ENCODE measurements at regions not wholly inside any gene's neighbourhood (a gene's known extent, or its start where the extent isn't known, plus 50 kb on each side); places are given as distances from the start of the nearest gene placed in this dataset.
"Not testable (repeated sequence)": the region's sequence is repeated elsewhere in the genome, so short reads cannot be mapped to it uniquely, and the experiment has no call there.

DNA sequence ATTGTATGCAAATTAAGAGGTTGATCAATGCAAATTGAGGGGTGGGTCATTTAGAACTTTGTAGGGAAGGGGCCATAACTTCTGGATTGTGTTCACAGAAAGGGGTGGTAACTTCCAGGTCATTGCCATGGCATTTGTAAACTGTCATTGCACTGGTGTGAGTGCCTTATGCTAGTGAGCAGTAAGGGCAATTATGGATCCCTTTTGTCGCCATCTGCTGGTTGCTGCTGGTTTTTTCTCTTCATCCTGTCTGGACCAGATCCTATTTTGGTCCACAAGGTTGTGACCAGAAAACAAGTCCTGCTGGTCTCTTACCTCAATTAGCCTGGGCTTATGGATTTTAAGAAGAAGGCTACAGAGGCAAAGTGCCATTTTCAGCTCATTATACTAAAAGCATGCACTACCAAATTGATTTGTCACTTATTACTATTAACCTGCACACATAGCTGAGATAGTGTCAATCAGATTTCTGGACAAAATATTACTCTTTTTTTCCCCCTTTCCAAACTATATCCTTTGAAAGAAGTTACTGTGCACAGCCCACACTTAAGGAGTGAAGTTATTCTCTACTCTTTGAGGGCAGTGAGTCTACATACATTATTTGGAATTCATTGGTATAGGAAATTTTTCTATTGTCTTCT is 196.2 kb downstream of the ZC3H11B start:
- peak; percentile 63 for ATAC-seq
- intact Hi-C loops (cut with DNase I, micrococcal nuclease): loop anchor here in 1 of 2 donors (10.0 kb wide), 1 partner anchor 1082 kb away; no protein-coding TSS in a partner anchor
- DNase-seq: peak in 1 of 2 donors; percentile 68

DNA sequence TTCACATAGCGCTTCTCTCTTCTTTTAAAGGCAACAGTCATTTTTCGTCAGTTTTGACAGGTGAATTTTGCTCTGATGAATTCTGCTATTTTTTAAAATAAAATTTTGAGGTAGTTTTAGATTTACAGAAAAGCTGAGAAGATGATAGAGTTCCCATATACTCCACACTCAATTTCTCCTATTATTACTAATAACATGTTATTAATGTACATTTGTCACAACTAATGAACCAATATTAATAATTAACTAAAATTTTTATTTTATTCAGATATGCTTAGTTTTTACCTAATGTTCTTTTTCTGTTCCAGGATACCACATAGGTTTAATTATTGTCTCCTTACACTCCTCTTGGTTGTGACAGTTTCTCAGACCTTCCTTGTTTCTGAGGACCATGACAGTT is 197.0 kb downstream of the ZC3H11B start:
- no peak for ATAC-seq
- DNase-seq: no peak
- intact Hi-C loops (cut with DNase I, micrococcal nuclease): loop anchor here in 1 of 2 donors (10.0 kb wide), 1 partner anchor 1081 kb away; no protein-coding TSS in a partner anchor

DNA sequence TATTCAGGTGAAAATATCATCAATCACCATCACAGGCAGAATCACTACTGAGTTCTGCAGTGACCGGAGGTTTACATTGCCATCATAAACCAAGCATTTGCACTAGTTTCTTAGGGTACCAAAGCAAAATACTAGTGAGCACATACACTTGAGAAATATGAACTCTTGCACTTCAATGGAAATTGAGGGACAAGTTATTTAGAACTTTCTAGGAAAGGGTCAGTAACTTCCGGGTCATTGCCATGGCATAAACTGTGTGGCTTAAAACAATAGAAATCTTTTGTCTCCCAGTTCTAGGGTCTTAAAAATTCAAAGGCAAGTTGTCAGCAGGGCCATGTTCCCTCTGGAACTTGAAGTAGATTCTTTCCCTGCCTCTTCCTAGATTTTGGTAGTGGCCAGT is 197.5 kb downstream of the ZC3H11B start:
- intact Hi-C loops (cut with DNase I, micrococcal nuclease): loop anchor here in 1 of 2 donors (10.0 kb wide), 1 partner anchor 1081 kb away; no protein-coding TSS in a partner anchor
- no peak for DNase-seq
- no peak for ATAC-seq

DNA sequence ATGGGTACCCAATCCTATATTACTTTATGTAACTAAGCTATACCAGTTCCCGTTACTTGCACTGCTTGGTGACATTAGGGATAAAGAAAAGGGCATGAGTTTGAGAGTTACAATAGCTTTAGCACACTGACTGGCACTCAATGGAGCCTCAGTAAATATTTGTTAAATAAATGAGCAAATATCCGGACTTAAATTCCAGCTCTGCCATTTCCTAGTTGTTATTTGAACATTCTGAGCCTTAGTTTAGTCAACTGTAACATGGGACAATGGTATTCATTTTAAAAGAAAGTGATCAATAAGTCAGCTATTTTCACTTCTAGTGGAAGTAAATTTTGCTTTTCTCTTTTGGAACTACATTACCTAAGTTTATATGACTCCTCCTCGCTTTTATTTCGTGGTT is 198.7 kb downstream of the ZC3H11B start:
- ATAC-seq (no peak), DNase-seq (no peak)
- intact Hi-C loops (cut with DNase I, micrococcal nuclease): loop anchor here in 1 of 2 donors (10.0 kb wide), 1 partner anchor 1079 kb away; no protein-coding TSS in a partner anchor

DNA sequence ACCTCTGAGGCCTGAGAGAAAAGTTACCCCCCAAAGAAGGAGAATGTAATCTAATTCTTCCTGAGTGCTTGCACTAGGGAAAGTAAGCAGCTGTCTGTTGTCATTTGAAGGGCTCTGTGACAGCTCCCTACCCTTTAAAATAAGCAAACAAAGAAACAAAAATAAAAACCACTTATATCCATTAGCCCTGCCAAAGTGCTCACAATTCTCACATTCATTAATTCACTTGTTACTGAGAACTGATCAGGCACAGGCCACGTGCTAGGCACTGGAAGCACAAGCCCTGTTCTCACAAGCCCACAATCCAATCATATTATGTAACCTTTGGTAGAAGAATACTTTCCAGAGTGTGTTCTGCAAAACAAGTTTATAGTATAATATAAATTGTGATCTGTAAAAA is 199.4 kb downstream of the ZC3H11B start:
- no peak for DNase-seq
- intact Hi-C loops (cut with DNase I, micrococcal nuclease): loop anchor here in 1 of 2 donors (10.0 kb wide), 1 partner anchor 1079 kb away; no protein-coding TSS in a partner anchor
- no peak for ATAC-seq

DNA sequence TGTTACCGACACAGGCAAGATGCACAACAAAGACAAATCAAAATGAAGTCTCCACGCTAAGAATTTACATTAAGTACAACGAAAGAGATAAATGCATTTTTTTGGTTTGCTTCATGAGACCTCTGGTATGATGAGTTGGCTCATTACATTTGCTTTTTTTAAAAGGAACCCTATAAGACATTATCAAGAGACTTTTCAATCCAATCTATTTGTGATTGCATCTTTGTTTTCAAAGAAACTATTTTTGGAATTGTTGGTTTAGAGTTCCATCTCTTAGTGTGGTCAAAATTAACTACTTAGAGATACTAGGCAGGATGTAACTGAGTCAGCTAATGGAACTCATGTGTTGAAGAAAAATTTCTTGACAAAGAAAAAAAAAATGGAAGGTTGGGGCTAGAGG is 200.1 kb downstream of the ZC3H11B start:
- DNase-seq (no peak), ATAC-seq (no peak)
- intact Hi-C loops (cut with DNase I, micrococcal nuclease): loop anchor here in 1 of 2 donors (10.0 kb wide), 1 partner anchor 1078 kb away; no protein-coding TSS in a partner anchor

DNA sequence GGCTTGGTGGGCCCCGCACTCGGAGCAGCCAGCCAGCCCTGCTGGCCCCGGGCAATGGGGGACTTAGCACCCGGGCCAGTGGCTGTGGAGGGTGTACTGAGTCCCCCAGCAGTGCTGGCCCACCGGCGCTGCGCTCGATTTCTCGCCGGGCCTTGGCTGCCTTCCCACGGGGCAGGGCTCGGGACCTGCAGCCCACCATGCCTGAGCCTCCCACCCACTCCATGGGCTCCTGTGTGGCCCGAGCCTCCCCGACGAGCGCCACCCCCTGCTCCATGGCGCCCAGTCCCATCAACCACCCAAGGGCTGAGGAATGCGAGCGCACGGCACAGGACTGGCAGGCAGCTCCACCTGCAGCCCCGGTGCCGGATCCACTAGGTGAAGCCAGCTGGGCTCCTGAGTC is 202.2 kb downstream of the ZC3H11B start:
- ATAC-seq, DNase-seq: not testable (repeated sequence)
- intact Hi-C loops (cut with DNase I, micrococcal nuclease): loop anchor here in 1 of 2 donors (10.0 kb wide), 1 partner anchor 1076 kb away; no protein-coding TSS in a partner anchor

DNA sequence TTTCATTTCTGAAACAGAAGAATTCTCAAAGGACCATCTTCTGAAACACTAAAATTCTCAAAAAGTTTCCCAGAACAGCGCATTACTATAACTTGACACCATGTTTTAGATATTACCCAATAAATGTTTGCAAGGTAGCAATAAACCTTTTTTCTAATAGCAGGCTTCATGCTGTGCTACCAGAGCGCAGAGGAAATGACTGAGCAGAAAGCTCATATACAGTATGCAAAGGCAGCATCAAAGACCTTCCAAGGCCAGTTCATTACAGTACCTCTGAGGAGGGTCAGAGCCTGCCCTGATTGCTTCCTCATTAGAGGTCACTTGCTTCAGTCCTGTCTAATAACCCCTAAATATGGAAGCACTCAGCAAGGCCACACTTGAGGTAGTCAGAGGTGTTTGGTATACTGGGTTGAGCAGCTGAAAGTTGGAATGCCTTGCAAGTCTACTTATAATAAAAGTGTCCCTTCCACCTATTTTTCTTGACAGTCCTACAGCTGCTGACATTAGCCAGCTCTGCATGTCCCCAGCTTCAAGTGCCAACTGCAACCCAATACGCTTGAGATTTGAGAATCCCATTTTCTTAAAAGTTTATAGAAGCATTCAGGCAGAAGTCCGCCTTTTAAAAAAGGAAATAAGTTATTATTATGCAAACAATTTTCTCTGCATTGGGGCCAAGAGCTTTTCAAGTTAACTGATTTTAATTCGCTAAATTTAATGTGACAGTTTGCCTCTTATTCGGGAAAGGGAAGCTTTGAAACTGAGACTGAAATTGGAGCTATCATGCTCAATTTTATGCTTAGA is 207.2 kb downstream of the ZC3H11B start:
- DNase-seq: no peak
- intact Hi-C loops (cut with DNase I, micrococcal nuclease): no loop called here
- no peak for ATAC-seq

DNA sequence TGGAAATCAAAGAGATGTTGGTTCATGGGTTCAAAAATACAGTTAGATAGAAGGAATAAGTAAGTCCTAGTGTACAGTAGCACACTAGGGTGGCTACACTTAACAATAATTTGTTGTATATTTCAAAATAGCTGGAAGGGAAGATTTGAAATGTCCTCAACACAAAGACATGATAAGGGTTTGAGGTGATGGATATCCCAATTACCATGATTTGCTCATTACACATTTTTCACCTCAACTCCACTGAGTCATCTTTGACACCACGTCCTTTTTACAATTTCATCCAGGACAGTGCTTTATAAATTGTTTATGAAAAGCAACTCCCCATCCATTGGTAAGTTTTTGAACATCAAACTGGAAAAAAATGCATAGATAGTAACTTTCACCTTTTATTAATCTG is 208.3 kb downstream of the ZC3H11B start:
- ATAC-seq: no peak
- no peak for DNase-seq
- intact Hi-C loops (cut with DNase I, micrococcal nuclease): no loop called here

DNA sequence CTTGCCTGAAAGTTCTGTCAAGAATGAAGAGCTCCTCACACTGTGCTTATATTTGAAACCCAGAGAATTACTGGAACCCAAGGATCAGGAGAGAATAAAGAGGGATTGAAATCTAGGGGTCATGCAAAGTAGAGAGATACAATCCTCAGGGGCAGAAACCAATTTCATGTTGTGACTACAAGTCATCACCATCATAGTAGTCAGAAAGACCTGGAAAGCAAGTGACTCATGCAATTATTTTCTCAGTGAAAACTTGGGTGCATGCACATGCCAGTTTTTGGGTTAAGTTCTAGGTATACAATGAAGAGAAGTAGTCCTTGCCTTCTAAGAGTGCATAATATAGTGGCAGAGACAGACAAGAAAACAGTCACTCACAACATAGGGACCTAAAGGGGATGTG is 210.0 kb downstream of the ZC3H11B start:
- intact Hi-C loops (cut with DNase I, micrococcal nuclease): no loop called here
- DNase-seq (no peak), ATAC-seq (no peak)

DNA sequence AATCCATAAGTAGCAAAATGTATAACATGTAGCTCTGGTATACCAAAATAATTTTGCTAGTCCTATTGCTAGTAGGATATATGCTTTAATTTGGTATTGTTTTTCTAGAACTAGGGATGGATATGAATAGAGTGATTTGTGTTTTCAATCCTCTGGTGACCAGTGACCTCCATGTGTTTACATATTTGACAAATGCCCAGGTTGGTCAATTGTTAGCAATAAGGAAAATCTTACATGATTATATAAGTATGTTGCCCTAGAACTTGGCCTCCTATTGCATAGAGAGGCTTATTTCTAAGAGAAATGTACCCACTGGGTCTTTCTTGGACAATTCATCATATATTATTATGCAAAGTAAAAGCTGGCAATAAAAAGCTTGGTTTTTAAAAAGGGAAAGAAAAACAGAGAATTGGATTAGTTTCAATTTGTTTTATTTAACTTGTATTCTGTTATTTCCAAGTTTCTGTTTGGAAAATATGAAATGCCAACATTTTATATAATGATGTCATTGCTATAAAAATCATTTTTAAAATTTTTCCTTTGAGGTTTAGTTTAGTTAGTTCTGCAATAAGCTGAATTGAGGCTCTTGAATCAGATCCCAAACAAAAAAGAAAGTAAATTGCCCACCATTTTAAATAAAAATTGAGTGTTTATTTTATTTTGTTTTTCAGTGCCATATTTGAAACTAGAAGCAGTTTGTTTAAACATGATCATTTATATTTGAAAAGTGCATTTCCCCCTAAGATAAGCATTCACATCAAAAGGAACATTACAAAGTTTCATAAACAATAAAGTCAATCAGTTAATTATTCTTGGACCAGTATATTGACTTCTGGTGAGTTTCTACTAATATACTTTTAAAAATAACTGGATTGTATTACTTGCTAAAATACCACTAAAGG is 210.9 kb downstream of the ZC3H11B start:
- intact Hi-C loops (cut with DNase I, micrococcal nuclease): no loop called here
- DNase-seq (no peak), ATAC-seq (no peak)

DNA sequence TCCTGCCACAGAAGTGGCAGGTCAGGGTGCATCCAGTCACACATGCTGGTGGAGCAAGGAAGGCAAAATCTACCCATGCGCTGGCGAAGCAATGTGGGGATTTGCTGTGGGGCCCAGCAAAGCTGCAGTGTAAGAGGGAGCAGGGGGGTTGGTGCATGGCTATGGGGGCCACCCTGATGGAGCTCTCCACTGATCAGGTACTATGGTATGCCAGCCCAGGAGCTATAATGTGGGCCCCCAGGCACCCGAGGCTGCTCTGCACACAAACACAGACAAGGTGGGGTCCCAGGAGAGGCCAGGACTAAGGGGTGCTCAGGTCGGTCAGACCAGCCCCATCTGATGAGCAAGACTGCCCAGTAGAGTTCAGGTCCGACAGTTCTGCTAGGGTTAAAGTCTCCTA is 213.5 kb downstream of the ZC3H11B start:
- DNase-seq (no peak), ATAC-seq (no peak)
- intact Hi-C loops (cut with DNase I, micrococcal nuclease): no loop called here

DNA sequence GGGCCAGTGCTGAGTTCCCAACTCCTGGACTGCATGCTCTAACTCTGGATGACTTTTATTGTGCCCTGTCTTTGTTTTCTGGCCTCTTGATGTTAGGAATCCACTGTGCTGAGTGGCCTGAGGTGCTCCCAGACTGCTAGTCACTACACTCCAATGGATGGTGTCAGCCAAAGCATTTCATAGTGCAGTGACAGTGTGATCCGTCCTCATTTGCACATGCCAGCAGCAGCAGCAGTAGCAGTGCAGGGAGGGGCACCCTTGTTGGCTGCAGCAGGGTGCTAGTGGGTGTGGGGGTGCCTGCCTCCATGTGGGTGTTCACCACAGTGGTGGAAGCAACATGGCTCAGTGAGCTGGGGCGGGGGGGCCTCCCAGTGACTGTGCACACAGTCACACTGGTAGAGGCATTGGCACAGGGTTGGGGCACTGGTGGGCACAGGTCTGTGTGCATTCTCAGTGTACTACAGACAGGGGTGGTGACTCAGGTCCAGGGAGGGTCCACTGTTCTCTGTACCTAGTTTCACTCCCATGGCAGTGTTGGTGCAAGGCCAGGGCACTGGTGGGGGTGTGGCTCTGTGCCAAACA is 214.0 kb downstream of the ZC3H11B start:
- intact Hi-C loops (cut with DNase I, micrococcal nuclease): no loop called here
- DNase-seq (no peak), ATAC-seq (no peak)

DNA sequence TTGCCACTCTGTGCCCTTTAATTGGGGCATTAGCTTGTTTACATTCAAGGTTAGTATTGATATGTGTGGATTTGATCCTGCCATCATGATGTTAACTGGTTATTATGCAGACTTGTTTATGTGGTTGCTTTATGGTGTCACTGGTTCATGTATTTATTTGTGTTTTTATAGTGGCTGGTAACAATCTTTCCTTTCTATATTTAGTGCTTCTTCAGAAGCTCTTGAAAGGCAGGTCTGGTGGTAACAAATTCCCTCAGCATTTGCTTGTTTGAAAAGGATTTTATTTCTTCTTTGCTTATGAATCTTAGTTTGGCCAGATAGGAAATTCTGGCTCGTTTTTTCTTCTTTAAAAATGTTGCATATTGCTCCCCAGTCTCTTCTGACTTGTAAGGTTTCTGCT is 215.4 kb downstream of the ZC3H11B start:
- DNase-seq: no peak
- ATAC-seq: no peak
- intact Hi-C loops (cut with DNase I, micrococcal nuclease): no loop called here

DNA sequence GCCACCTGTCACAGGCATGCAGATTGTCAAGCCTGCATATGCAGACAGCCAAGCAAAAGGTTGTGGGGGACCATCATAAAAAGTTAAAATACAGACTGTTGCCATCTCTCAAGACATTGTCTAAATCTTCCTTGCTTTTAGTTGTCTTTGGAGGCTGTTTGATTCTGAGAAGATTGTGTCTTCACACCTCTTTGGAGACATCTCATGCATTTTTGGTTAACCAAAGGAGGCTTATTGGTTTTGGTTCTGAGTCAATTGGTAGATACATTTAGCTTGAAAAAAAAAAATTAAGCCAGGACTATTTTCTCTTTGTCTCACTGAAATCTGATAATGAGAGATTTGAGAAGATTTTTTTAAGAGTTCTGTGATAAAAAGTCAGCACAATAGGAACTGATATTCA is 217.6 kb downstream of the LYPLAL1 start:
- intact Hi-C loops (cut with DNase I, micrococcal nuclease): no loop called here
- DNase-seq: no peak
- no peak for ATAC-seq

DNA sequence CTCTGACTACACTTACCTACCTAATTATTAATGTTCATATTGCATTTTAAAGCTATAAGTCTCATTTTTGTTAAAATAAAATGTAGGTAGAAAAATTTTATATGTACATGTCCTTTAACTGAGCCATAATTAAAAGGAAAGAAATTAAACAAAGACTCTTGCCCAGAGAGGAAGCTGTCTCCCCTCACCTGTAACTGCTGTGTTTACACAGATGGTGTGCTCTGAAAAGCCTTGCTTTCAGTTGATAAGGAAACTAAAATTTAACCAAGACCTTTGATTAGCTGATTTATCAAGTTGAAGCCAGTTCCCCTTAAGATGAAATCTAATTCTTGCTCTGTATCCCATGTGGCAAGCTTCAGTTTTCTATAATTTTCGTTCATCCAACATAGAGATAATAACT is 213.5 kb downstream of the LYPLAL1 start:
- no peak for ATAC-seq
- intact Hi-C loops (cut with DNase I, micrococcal nuclease): no loop called here
- no peak for DNase-seq

DNA sequence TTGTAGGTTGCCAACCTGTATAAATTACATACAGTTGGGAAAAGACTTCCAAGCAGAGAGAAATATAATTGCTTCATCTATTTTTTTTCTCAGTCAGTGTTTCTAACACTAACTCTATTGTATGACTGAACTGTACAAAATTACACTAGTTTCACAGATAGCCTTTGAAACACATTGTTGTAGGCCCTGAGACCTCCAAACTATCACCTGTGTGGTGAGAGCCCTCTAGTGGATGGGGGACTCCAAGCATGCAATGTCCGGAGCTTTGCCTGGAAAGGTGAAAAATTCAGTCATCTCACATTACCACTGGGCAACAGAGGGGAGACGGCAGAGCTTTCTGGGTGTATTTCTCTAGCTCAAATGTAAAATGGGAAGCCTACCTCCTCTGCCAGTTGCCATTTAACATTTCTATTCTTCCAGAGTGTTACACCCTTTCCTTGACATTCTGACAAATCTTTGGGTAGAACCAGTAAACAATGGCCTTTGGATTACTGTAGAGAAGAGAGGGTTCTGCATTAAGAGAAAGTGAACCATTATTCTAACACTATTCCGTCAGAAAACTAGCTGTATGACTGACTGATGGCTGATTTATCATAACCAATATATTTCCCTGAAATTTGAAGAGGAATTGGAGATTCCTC is 212.2 kb downstream of the LYPLAL1 start:
- intact Hi-C loops (cut with DNase I, micrococcal nuclease): no loop called here
- ATAC-seq: peak; percentile 47
- DNase-seq: peak in 1 of 2 donors; percentile 11

DNA sequence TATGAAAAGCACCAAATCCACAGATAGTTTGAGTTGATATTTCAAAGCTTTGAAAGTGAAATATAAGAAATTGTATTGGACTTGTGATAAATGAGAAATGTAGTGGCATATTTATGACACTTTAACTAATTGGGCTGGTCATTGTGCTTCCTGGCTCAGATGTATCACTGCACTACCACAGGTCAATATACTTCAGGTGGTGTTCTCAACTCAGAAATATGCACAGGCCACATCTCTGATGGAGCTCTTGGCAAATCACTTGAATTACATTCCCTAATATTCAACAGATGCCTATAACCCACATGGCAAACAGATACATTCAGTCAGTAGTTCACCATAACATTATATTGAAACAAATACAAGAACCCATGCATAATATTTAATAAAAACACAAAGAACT is 209.6 kb downstream of the LYPLAL1 start:
- intact Hi-C loops (cut with DNase I, micrococcal nuclease): no loop called here
- ATAC-seq: no peak
- no peak for DNase-seq
